ENCODE measurements at regions not wholly inside any gene's neighbourhood (a gene's known extent, or its start where the extent isn't known, plus 50 kb on each side); places are given as distances from the start of the nearest gene placed in this dataset.

DNA sequence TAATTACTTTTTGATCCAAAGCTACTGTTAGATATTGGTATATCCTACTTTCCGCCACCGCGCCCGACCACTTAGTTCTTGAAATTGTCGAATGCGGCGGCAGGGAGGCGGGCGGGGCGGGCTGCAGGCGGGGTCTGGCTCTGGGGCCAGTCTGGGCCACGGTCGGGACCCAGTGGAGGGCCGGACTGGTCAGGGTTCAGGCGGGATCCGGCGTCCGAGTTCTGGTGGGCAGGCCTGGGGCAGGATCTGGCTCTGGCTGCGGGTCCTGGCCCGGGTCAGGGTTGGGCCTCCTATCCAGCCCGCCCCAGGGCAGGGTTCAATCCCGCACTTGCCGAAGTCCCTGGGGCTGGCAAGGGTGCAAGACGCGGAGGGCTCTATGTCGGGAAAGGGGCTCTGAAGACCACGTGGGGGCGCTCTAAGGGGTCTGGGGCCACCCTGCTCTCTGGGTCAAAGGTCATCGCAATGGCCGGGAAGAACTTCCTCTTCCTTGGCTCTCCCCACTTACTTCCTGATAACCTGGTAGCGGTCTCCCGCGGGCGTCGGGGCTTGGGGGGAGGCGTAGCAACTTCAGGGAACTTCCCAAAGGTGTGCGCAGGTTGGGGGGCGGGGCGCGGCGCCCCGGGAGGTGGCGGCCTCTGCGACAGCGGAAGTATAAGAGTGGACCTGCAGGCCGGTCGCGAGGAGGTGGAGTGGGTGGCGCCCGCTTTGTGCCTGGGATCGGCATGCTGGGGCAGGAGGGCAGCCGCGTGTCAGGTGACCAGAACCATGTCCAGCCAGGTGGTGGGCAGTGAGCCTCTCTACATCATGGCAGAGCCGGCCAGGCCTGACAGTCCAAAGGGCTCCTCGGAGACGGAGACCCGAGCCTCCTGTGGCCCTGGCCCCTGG lies 83.4 kb downstream of the MRPL57 start:
- H3K23ac ChIP-seq (ENCODE audit: low read depth, low read length) = no peak overlapping the region
- no peak overlapping the region for H2AFZ ChIP-seq (replicated peaks; ENCODE audit: low read length, poor library complexity)
- no peak overlapping the region for H3K4me3 ChIP-seq (ENCODE audit: insufficient read depth, low read depth, low read length)
- H3K27me3 ChIP-seq (ENCODE audit: control insufficient read depth, insufficient read depth, low read length) = peaks cover 7% of the 10 kb centered on the region; the same call in 1 of the 2 replicates
- DNase-seq (no peak), ATAC-seq (ENCODE audit: low read depth) (no peak)
- H3K36me3 ChIP-seq (ENCODE audit: control insufficient read depth, insufficient read depth, low read length) = no peaks in the 10 kb centered on the region
- H3K4me2 ChIP-seq (ENCODE audit: low read depth, low read length) = no peak overlapping the region
- no peak overlapping the region for H2AK9ac ChIP-seq (replicated peaks; ENCODE audit: low read depth, low read length, poor library complexity)
- TF ChIP-seq MXI1 (IDR thresholded peaks at IDR 0.05; ENCODE audit: borderline replicate concordance, low read depth, low read length) (no peak), POLR2A (IDR thresholded peaks at IDR 0.05; ENCODE audit: low read depth, low read length) (no peak), FOS (IDR thresholded peaks at IDR 0.05; ENCODE audit: low read depth, low read length) (no peak), CHD1 (IDR thresholded peaks at IDR 0.05; ENCODE audit: low read depth, low read length) (no peak), NFE2L2 (IDR thresholded peaks at IDR 0.05; ENCODE audit: low read depth, low read length) (no peak)
- TF ChIP-seq, protein P1, sequence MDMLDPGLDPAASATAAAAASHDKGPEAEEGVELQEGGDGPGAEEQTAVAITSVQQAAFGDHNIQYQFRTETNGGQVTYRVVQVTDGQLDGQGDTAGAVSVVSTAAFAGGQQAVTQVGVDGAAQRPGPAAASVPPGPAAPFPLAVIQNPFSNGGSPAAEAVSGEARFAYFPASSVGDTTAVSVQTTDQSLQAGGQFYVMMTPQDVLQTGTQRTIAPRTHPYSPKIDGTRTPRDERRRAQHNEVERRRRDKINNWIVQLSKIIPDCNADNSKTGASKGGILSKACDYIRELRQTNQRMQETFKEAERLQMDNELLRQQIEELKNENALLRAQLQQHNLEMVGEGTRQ (IDR thresholded peaks at IDR 0.05; ENCODE audit: low read depth, low read length) = no peak
- TF ChIP-seq, protein P2, sequence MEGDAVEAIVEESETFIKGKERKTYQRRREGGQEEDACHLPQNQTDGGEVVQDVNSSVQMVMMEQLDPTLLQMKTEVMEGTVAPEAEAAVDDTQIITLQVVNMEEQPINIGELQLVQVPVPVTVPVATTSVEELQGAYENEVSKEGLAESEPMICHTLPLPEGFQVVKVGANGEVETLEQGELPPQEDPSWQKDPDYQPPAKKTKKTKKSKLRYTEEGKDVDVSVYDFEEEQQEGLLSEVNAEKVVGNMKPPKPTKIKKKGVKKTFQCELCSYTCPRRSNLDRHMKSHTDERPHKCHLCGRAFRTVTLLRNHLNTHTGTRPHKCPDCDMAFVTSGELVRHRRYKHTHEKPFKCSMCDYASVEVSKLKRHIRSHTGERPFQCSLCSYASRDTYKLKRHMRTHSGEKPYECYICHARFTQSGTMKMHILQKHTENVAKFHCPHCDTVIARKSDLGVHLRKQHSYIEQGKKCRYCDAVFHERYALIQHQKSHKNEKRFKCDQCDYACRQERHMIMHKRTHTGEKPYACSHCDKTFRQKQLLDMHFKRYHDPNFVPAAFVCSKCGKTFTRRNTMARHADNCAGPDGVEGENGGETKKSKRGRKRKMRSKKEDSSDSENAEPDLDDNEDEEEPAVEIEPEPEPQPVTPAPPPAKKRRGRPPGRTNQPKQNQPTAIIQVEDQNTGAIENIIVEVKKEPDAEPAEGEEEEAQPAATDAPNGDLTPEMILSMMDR (conservative IDR thresholded peaks at IDR 0.05; ENCODE audit: low read depth, low read length) = no peak
- H3K79me1 ChIP-seq (ENCODE audit: low read depth in 1 of 2, low read length in 2 of 2) = no peaks in the 10 kb centered on the region
- ChIA-PET CTCF (no interaction called here), POLR2A (ENCODE audit: unreplicated experiment) (no interaction called here)
- H2BK20ac ChIP-seq (ENCODE audit: low read depth, low read length) = no peak overlapping the region
- no peak overlapping the region for H2BK5ac ChIP-seq (ENCODE audit: low read depth, low read length, poor library complexity, severe bottlenecking)
- H3K9ac ChIP-seq (ENCODE audit: low read depth, low read length) = no peak overlapping the region
- in situ Hi-C loops (cut with MboI; ENCODE audit: low sequenced_read_pairs) (no loop called here), intact Hi-C loops (cut with micrococcal nuclease) (no loop called here), dilution Hi-C loops (cut with HindIII; ENCODE audit: low sequenced_read_pairs, unreplicated experiment) (no loop called here)
- no TSS peak for BruUV-seq (replicated peaks)
- no peak overlapping the region for H3K56ac ChIP-seq (ENCODE audit: extremely low read depth, insufficient read depth, low read length)
- no peaks in the 10 kb centered on the region for H4K20me1 ChIP-seq (ENCODE audit: insufficient read depth, low read length)
- no peak overlapping the region for H3K18ac ChIP-seq (ENCODE audit: low read depth, low read length)
- H2AK5ac ChIP-seq (ENCODE audit: low read depth, low read length) = no peak overlapping the region
- no peak overlapping the region for H3K4ac ChIP-seq (ENCODE audit: low read depth, low read length)
- H2BK15ac ChIP-seq (ENCODE audit: low read depth, low read length) = no peak overlapping the region
- H4K8ac ChIP-seq (ENCODE audit: low read depth in 2 of 2, low read length in 2 of 2) = no peak overlapping the region
- no peaks in the 10 kb centered on the region for H3K4me1 ChIP-seq (ENCODE audit: control insufficient read depth, insufficient read depth, low read length)
- H4K5ac ChIP-seq (ENCODE audit: low read depth, low read length) = no peak overlapping the region
- 88% methylated on average over 27 of the region's 57 CpGs; no CpG with 5 or more reads in 1 of the 2 experiments for WGBS, 2 experiments (ENCODE audit: extremely low coverage in 2 of 2, insufficient read length in 1 of 2)
- H3K14ac ChIP-seq (replicated peaks; ENCODE audit: low read depth, low read length) = no peak overlapping the region
- no peaks in the 10 kb centered on the region for H3K9me3 ChIP-seq (ENCODE audit: control insufficient read depth, insufficient read depth, low read length)
- H2BK120ac ChIP-seq (ENCODE audit: low read depth, low read length) = no peak overlapping the region
- no peaks in the 10 kb centered on the region for H3K9me1 ChIP-seq (ENCODE audit: insufficient read depth, low read length)
- H3K27ac ChIP-seq (ENCODE audit: insufficient read depth, low read length) = no peak overlapping the region
- no peak overlapping the region for H4K91ac ChIP-seq (ENCODE audit: insufficient read depth, low read depth, low read length)

All from IMR-90 (cell line).